Endothelial cell of umbilical vein (primary cell): ENCODE measurements at regions not wholly inside any gene's neighbourhood (a gene's known extent, or its start where the extent isn't known, plus 50 kb on each side); places are given as distances from the start of the nearest gene placed in this dataset.

Source experiments
- BruUV-seq: library from RNA; stranded (reverse); fragments of 400-500 nt; replicated peaks from 2 replicates; lab custom pipeline; 2021; lab: Mats Ljungman, UMichigan
- CTCF ChIA-PET: fragments of 300-600, 350-600 bp; sonication (Branson Sonifier 250); formaldehyde crosslinking; loops from one replicate; lab custom pipeline; 2021; ENCODE audit warnings: antibody characterized with exemption, inconsistent platforms; lab: Charles Lee
- POLR2A ChIA-PET: fragments of 300-600, 350-600 bp; sonication (Branson Sonifier 250); formaldehyde crosslinking; loops from one replicate; lab custom pipeline; 2021; ENCODE audit warnings: antibody characterized with exemption, inconsistent platforms; lab: Charles Lee
- DNase-seq: peaks from one replicate; pipeline ENCODE4 v3.0.0-alpha.2; 2011; ENCODE audit warnings: low read depth, low spot score
- FAIRE-seq: peaks from 2 replicates; lab custom pipeline; 2011; peaks lifted over from hg19 to GRCh38; lab: Jason Lieb, UNC
- H2AFZ ChIP-seq: 2 replicates; pipeline ENCODE4 v1.6.0; 2012; ENCODE audit warnings: low read depth, low read length, control low read depth, inconsistent platforms
- H3K27ac ChIP-seq: 2 replicates; pipeline ENCODE4 v1.5.1; 2011; ENCODE audit warnings: low read depth, mild to moderate bottlenecking, control low read depth, low read length, moderate library complexity; ENCODE audit not compliant: insufficient read depth
- H3K27me3 ChIP-seq, 2 experiments: 2 replicates each; pipeline versions ENCODE4 v1.6.0 to v1.6.1; 2011; ENCODE audit warnings: low read length in 2 of 2, mixed read lengths in 1 of 2; ENCODE audit not compliant: control insufficient read depth in 2 of 2, insufficient read depth in 2 of 2
- H3K36me3 ChIP-seq, 2 experiments: 2 replicates in 1 of 2; 3 replicates in 1 of 2; pipeline ENCODE4 v1.5.1; 2011; ENCODE audit warnings: low read length in 2 of 2, mild to moderate bottlenecking in 1 of 2, moderate library complexity in 1 of 2; ENCODE audit not compliant: control insufficient read depth in 2 of 2, insufficient read depth in 2 of 2; ENCODE audit errors: extremely low read depth in 1 of 2
- H3K4me1 ChIP-seq: 3 replicates; pipeline ENCODE4 v1.5.1; 2011; ENCODE audit warnings: mild to moderate bottlenecking, low read length; ENCODE audit not compliant: control insufficient read depth, insufficient read depth; ENCODE audit errors: extremely low read depth
- H3K4me2 ChIP-seq: 2 replicates; pipeline ENCODE4 v1.6.1; 2011; ENCODE audit warnings: low read length, control low read depth, mixed read lengths; ENCODE audit not compliant: insufficient read depth
- H3K4me3 ChIP-seq, 3 experiments: fragments of 200-600 bp in 1 of 3; sonication (generic), shearing (Covaris generic) in 1 of 3; replicated peaks in 1 of 3; 2 replicates each; pipeline ENCODE4 v1.5.1; 2011 to 2016; ENCODE audit warnings: control low read depth in 3 of 3, low read length in 3 of 3, mild to moderate bottlenecking in 2 of 3, inconsistent platforms in 1 of 3, low read depth in 1 of 3, moderate library complexity in 1 of 3; ENCODE audit not compliant: insufficient read depth in 1 of 3
- H3K79me2 ChIP-seq: 2 replicates; pipeline ENCODE4 v1.6.0; 2012; ENCODE audit warnings: low read length, inconsistent platforms; ENCODE audit not compliant: control insufficient read depth, insufficient read depth
- H3K9ac ChIP-seq: replicated peaks from 2 replicates; pipeline ENCODE3; 2011; ENCODE audit warnings: low read length, control low read depth; ENCODE audit not compliant: insufficient read depth; ENCODE audit errors: extremely low read depth
- H3K9me1 ChIP-seq: replicated peaks from 3 replicates; pipeline ENCODE4 v1.6.0; 2011; ENCODE audit warnings: mild to moderate bottlenecking, low read length; ENCODE audit not compliant: control insufficient read depth, insufficient read depth; ENCODE audit errors: extremely low read depth
- H3K9me3 ChIP-seq: replicated peaks from 2 replicates; pipeline ENCODE4 v1.5.1; 2012; ENCODE audit warnings: low read length, inconsistent platforms; ENCODE audit not compliant: control insufficient read depth, insufficient read depth
- H4K20me1 ChIP-seq: replicated peaks from 2 replicates; pipeline ENCODE3; 2011; ENCODE audit warnings: mild to moderate bottlenecking, low read length; ENCODE audit not compliant: control insufficient read depth, insufficient read depth; ENCODE audit errors: extremely low read depth
- EZH2 ChIP-seq: IDR thresholded peaks from 2 replicates; pipeline ENCODE4 v1.6.1; 2012; ENCODE audit warnings: borderline replicate concordance, low read depth, mild to moderate bottlenecking, moderate library complexity, low read length, inconsistent platforms; ENCODE audit not compliant: severe bottlenecking
- FOS ChIP-seq: IDR thresholded peaks from 2 replicates; pipeline ENCODE4 v1.6.1; 2011; ENCODE audit warnings: mild to moderate bottlenecking, low read length, moderate library complexity, borderline replicate concordance; ENCODE audit not compliant: insufficient read depth
- GATA2 ChIP-seq: IDR thresholded peaks from 2 replicates; pipeline ENCODE4 v1.7.0; 2011; ENCODE audit warnings: low read depth, mild to moderate bottlenecking, moderate library complexity, mixed read lengths, low read length; ENCODE audit not compliant: insufficient read length, insufficient read depth
- JUN ChIP-seq: IDR thresholded peaks from 2 replicates; pipeline ENCODE4 v1.6.1; 2011; ENCODE audit warnings: borderline replicate concordance, low read depth; ENCODE audit not compliant: insufficient read length, insufficient read depth
- MYC ChIP-seq: IDR thresholded peaks from one replicate; pipeline ENCODE4 v1.6.1; 2011; ENCODE audit warnings: mild to moderate bottlenecking, low read depth, low read length
- POLR2A ChIP-seq: IDR thresholded peaks from 2 replicates; pipeline ENCODE4 v1.6.1; 2012; ENCODE audit warnings: low read depth, mild to moderate bottlenecking, control low read depth, low read length
- POLR2AphosphoS5 ChIP-seq: IDR thresholded peaks from 2 replicates; pipeline ENCODE4 v1.6.1; 2012; ENCODE audit warnings: low read depth, mild to moderate bottlenecking, control low read depth, low read length, moderate library complexity; ENCODE audit not compliant: insufficient read depth
- dilution Hi-C: fragments of 300-500 bp; cut with MboI; formaldehyde crosslinking; loops from one replicate; pipeline ENCODE4 v1.15.0; 2019; ENCODE audit warnings: low sequenced_read_pairs; ENCODE audit not compliant: extremely low pct_ligation_motif_present
- intact Hi-C: fragments of 100-400 bp; cut with micrococcal nuclease; formaldehyde crosslinking; loops from one replicate; pipeline ENCODE4 v1.10.0; 2022
- TF ChIP-seq, protein P1 (sequence below), 2 donors: IDR thresholded peaks; 1 replicate in 1 of 2; 2 replicates in 1 of 2; pipeline ENCODE4 v1.5.1; 2011; ENCODE audit warnings: low read length in 2 of 2, mild to moderate bottlenecking in 2 of 2, moderate library complexity in 2 of 2, control low read depth in 1 of 2, inconsistent platforms in 1 of 2, low read depth in 1 of 2; ENCODE audit not compliant: insufficient read depth in 1 of 2; ENCODE audit errors: extremely low read depth in 1 of 2
- TF ChIP-seq, protein P2 (sequence below): IDR thresholded peaks from 2 replicates; pipeline ENCODE4 v1.6.1; 2011; ENCODE audit not compliant: insufficient read depth, insufficient read length

DNA sequence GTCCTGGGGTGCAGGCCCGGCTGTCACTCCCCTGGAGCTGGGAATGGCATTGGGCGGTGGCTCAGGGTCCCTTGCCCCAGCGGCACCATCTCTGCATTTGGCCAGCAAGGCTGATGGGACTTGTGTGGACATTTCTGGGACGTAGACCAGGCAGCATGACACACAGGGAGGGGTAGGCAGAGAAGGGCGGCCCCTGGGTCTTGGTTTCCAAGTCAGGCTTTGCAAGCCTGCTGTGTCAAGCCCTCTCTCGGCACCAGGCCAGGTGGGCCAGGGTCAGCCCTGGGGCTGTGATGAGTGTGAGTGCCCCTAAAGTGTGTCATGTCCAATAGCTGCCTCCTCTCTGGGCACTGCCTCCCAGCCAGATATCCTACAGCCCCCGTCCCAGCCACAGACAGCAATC lies 335.2 kb downstream of the SEC14L1 start:
- CTCF ChIA-PET: interaction anchor here (1.1 kb wide), 1 partner anchor 144 kb away, joined by 3 read pairs; no protein-coding TSS in a partner anchor
- DNase-seq: no peak
- Histone ChIP-seq H3K4me1 (peaks cover 19% of the 10 kb centered on the region), H2AFZ (no peak overlapping the region), H3K9ac (no peak overlapping the region), H3K79me2 (peaks cover 2% of the 10 kb centered on the region), H3K9me1 (no peaks in the 10 kb centered on the region), H3K4me3 (no peak overlapping the region), H4K20me1 (no peaks in the 10 kb centered on the region), H3K27ac (no peak overlapping the region), H3K9me3 (no peaks in the 10 kb centered on the region), H3K27me3 (no peaks in the 10 kb centered on the region), H3K4me2 (no peak overlapping the region), H3K36me3 (no peaks in the 10 kb centered on the region)
- no peak for FAIRE-seq
- POLR2A ChIA-PET: no interaction called here
- no TSS peak for BruUV-seq
- TF ChIP-seq EZH2: no peak
- no peak for TF ChIP-seq MYC
- TF ChIP-seq, protein P1, sequence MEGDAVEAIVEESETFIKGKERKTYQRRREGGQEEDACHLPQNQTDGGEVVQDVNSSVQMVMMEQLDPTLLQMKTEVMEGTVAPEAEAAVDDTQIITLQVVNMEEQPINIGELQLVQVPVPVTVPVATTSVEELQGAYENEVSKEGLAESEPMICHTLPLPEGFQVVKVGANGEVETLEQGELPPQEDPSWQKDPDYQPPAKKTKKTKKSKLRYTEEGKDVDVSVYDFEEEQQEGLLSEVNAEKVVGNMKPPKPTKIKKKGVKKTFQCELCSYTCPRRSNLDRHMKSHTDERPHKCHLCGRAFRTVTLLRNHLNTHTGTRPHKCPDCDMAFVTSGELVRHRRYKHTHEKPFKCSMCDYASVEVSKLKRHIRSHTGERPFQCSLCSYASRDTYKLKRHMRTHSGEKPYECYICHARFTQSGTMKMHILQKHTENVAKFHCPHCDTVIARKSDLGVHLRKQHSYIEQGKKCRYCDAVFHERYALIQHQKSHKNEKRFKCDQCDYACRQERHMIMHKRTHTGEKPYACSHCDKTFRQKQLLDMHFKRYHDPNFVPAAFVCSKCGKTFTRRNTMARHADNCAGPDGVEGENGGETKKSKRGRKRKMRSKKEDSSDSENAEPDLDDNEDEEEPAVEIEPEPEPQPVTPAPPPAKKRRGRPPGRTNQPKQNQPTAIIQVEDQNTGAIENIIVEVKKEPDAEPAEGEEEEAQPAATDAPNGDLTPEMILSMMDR (IDR thresholded peaks at IDR 0.05; ENCODE audit: extremely low read depth in 1 of 2, insufficient read depth in 1 of 2, low read depth in 1 of 2, low read length in 2 of 2): no peak
- no peak for TF ChIP-seq FOS
- TF ChIP-seq, protein P2, sequence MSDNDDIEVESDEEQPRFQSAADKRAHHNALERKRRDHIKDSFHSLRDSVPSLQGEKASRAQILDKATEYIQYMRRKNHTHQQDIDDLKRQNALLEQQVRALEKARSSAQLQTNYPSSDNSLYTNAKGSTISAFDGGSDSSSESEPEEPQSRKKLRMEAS: no peak
- no peak for TF ChIP-seq GATA2
- no peak for TF ChIP-seq JUN
- TF ChIP-seq POLR2A: no peak
- TF ChIP-seq POLR2AphosphoS5: no peak
- intact Hi-C loops: no loop called here
- dilution Hi-C loops: no loop called here
